SK-N-SH treated with all-trans-retinoic acid at 6 μM for 48 hours (cell line): ENCODE measurements at regions not wholly inside any gene's neighbourhood (a gene's known extent, or its start where the extent isn't known, plus 50 kb on each side); places are given as distances from the start of the nearest gene placed in this dataset.

Experiments
- ATAC-seq: fragments of 200-7000 bp; cut with Tn5 transposase; 3 replicates; pipeline ENCODE4 v1.9.1; 2020; ENCODE audit warnings: mild to moderate bottlenecking, moderate library complexity
- ARNTL ChIP-seq: fragments of 450-650 bp; formaldehyde crosslinking; IDR thresholded peaks from 2 replicates; pipeline ENCODE4 v1.5.0; 2020; ENCODE audit warnings: low read depth, mild to moderate bottlenecking, moderate library complexity, borderline replicate concordance
- BACH2 ChIP-seq: fragments of 250-450 bp; sonication (Bioruptor Pico); IDR thresholded peaks from 2 replicates; pipeline ENCODE4 v1.9.0; 2021; ENCODE audit warnings: mild to moderate bottlenecking, borderline replicate concordance
- CSDC2 ChIP-seq: fragments of 250-450 bp; sonication (Bioruptor Pico); IDR thresholded peaks from 2 replicates; pipeline ENCODE4 v1.5.0; 2020; ENCODE audit warnings: mild to moderate bottlenecking, moderate library complexity
- ESRRG ChIP-seq: fragments of 250-450 bp; sonication (Bioruptor Pico); IDR thresholded peaks from 2 replicates; pipeline ENCODE4 v1.6.1; 2021; ENCODE audit warnings: mild to moderate bottlenecking
- ISL1 ChIP-seq: fragments of 250-450 bp; sonication (Bioruptor Pico); IDR thresholded peaks from 2 replicates; pipeline ENCODE4 v2.1.2; 2022; ENCODE audit warnings: mild to moderate bottlenecking, moderate library complexity
- OSR1 ChIP-seq: fragments of 250-450 bp; sonication (Bioruptor Pico); IDR thresholded peaks from 2 replicates; pipeline ENCODE4 v1.8.0; 2022; ENCODE audit warnings: moderate library complexity, mild to moderate bottlenecking, inconsistent platforms
- PPARA ChIP-seq: fragments of 250-450 bp; sonication (Bioruptor Pico); IDR thresholded peaks from 2 replicates; pipeline ENCODE4 v1.5.0; 2020; ENCODE audit warnings: mild to moderate bottlenecking, borderline replicate concordance
- RARB ChIP-seq: fragments of 250-450 bp; sonication (Bioruptor Pico); IDR thresholded peaks from 2 replicates; pipeline ENCODE4 v1.8.0; 2021; ENCODE audit warnings: mild to moderate bottlenecking, moderate library complexity
- SNAI2 ChIP-seq: fragments of 250-450 bp; sonication (Bioruptor Pico); IDR thresholded peaks from 2 replicates; pipeline ENCODE4 v1.5.0; 2020; ENCODE audit warnings: mild to moderate bottlenecking, moderate library complexity
- TCF4 ChIP-seq: fragments of 250-450 bp; sonication (Bioruptor Pico); IDR thresholded peaks from 2 replicates; pipeline ENCODE4 v1.8.0; 2021; ENCODE audit warnings: mild to moderate bottlenecking, moderate library complexity, borderline replicate concordance
- TOX ChIP-seq: fragments of 250-450 bp; sonication (Bioruptor Pico); IDR thresholded peaks from 2 replicates; pipeline ENCODE4 v1.8.0; 2021; ENCODE audit warnings: mild to moderate bottlenecking, moderate library complexity, borderline replicate concordance
- ZFP3 ChIP-seq: fragments of 250-450 bp; sonication (Bioruptor Pico); IDR thresholded peaks from 2 replicates; pipeline ENCODE4 v1.5.0; 2020; ENCODE audit warnings: mild to moderate bottlenecking, moderate library complexity
- ZFP30 ChIP-seq: fragments of 450-650 bp; formaldehyde crosslinking; IDR thresholded peaks from 2 replicates; pipeline ENCODE4 v1.5.0; 2022; ENCODE audit warnings: mild to moderate bottlenecking, moderate library complexity
- ZNF565 ChIP-seq: fragments of 450-650 bp; formaldehyde crosslinking; conservative IDR thresholded peaks from 2 replicates; pipeline ENCODE4 v1.5.0; 2020; ENCODE audit warnings: low read depth, mild to moderate bottlenecking, moderate library complexity
- ZNF70 ChIP-seq: fragments of 450-650 bp; formaldehyde crosslinking; IDR thresholded peaks from 2 replicates; pipeline ENCODE4 v1.5.0; 2020; ENCODE audit warnings: mild to moderate bottlenecking, moderate library complexity
- TF ChIP-seq, protein P1 (sequence below): fragments of 250-450 bp; sonication (Bioruptor Pico); IDR thresholded peaks from 2 replicates; pipeline ENCODE4 v1.5.0; 2020; ENCODE audit warnings: mild to moderate bottlenecking, moderate library complexity
- TF ChIP-seq, protein P2 (sequence below): fragments of 250-450 bp; sonication (Bioruptor Pico); IDR thresholded peaks from 2 replicates; pipeline ENCODE4 v1.5.1; 2021; ENCODE audit warnings: mild to moderate bottlenecking, moderate library complexity
- TF ChIP-seq, protein P3 (sequence below): fragments of 250-450 bp; sonication (Bioruptor Pico); IDR thresholded peaks from 2 replicates; pipeline ENCODE4 v1.5.1; 2020; ENCODE audit warnings: low read depth, mild to moderate bottlenecking, moderate library complexity
- TF ChIP-seq, protein P4 (sequence below): fragments of 250-450 bp; sonication (Bioruptor Pico); IDR thresholded peaks from 2 replicates; pipeline ENCODE4 v1.8.0; 2020; ENCODE audit warnings: mild to moderate bottlenecking, moderate library complexity, borderline replicate concordance

DNA sequence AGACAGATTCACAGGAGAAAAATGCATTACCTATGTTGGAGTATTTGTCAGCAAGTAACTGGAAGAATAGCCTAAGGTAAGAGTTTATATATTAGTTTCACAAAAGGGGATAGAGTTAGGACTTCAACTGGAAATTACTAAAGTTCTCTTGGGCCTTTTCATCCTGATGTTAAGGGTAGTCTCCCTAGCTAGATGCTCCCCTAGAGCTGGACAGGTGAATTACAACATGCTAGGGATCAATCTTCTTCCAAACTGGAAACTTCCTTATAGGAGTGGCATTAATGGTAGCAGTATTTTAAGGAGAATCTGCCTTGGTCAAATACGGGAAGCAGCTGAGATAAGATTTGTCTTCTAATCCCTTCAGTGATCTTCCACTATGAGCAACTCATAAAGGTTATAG lies 632.8 kb upstream of the RAG2 start (continued):
- TF ChIP-seq, protein P1, sequence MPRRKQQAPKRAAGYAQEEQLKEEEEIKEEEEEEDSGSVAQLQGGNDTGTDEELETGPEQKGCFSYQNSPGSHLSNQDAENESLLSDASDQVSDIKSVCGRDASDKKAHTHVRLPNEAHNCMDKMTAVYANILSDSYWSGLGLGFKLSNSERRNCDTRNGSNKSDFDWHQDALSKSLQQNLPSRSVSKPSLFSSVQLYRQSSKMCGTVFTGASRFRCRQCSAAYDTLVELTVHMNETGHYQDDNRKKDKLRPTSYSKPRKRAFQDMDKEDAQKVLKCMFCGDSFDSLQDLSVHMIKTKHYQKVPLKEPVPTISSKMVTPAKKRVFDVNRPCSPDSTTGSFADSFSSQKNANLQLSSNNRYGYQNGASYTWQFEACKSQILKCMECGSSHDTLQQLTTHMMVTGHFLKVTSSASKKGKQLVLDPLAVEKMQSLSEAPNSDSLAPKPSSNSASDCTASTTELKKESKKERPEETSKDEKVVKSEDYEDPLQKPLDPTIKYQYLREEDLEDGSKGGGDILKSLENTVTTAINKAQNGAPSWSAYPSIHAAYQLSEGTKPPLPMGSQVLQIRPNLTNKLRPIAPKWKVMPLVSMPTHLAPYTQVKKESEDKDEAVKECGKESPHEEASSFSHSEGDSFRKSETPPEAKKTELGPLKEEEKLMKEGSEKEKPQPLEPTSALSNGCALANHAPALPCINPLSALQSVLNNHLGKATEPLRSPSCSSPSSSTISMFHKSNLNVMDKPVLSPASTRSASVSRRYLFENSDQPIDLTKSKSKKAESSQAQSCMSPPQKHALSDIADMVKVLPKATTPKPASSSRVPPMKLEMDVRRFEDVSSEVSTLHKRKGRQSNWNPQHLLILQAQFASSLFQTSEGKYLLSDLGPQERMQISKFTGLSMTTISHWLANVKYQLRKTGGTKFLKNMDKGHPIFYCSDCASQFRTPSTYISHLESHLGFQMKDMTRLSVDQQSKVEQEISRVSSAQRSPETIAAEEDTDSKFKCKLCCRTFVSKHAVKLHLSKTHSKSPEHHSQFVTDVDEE (CRISPR knock-in tag): no peak
- TF ChIP-seq ZFP3 (CRISPR knock-in tag): no peak
- no peak for TF ChIP-seq ARNTL
- TF ChIP-seq ESRRG (CRISPR knock-in tag): no peak

DNA sequence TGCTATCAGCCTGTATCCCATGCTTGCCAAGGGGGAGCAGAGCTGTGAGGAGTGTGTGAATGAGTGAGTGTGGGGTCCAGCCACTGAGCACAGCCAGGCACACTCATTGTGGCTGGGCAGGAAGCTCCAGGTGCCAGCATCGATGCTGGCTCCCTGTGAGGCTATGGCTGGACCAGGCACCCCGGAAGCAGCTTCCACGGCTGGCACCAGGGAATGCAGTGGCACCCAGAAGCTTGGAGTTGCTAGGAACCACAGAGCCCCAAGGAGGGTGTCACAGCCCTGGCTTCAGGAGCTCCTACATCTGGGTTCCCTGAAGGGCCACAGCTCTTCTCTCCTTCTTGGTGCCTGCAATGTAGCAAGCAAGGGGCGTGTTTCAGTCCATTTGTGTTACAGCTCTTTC lies 625.9 kb upstream of the RAG2 start:
- ATAC-seq: no peak
- TF ChIP-seq OSR1 (CRISPR knock-in tag) (no peak), ARNTL (no peak), RARB (no peak), ZNF565 (no peak), ZFP3 (CRISPR knock-in tag) (no peak), ZFP30 (CRISPR knock-in tag) (no peak), TOX (CRISPR knock-in tag) (no peak), BACH2 (CRISPR knock-in tag) (no peak), CSDC2 (no peak)
- TF ChIP-seq, protein P2, sequence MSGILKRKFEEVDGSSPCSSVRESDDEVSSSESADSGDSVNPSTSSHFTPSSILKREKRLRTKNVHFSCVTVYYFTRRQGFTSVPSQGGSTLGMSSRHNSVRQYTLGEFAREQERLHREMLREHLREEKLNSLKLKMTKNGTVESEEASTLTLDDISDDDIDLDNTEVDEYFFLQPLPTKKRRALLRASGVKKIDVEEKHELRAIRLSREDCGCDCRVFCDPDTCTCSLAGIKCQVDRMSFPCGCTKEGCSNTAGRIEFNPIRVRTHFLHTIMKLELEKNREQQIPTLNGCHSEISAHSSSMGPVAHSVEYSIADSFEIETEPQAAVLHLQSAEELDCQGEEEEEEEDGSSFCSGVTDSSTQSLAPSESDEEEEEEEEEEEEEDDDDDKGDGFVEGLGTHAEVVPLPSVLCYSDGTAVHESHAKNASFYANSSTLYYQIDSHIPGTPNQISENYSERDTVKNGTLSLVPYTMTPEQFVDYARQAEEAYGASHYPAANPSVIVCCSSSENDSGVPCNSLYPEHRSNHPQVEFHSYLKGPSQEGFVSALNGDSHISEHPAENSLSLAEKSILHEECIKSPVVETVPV (CRISPR knock-in tag): no peak
- TF ChIP-seq, protein P1 (CRISPR knock-in tag): no peak
- TF ChIP-seq, protein P3, sequence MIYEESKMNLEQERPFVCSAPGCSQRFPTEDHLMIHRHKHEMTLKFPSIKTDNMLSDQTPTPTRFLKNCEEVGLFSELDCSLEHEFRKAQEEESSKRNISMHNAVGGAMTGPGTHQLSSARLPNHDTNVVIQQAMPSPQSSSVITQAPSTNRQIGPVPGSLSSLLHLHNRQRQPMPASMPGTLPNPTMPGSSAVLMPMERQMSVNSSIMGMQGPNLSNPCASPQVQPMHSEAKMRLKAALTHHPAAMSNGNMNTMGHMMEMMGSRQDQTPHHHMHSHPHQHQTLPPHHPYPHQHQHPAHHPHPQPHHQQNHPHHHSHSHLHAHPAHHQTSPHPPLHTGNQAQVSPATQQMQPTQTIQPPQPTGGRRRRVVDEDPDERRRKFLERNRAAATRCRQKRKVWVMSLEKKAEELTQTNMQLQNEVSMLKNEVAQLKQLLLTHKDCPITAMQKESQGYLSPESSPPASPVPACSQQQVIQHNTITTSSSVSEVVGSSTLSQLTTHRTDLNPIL (CRISPR knock-in tag): no peak
- TF ChIP-seq, protein P4, sequence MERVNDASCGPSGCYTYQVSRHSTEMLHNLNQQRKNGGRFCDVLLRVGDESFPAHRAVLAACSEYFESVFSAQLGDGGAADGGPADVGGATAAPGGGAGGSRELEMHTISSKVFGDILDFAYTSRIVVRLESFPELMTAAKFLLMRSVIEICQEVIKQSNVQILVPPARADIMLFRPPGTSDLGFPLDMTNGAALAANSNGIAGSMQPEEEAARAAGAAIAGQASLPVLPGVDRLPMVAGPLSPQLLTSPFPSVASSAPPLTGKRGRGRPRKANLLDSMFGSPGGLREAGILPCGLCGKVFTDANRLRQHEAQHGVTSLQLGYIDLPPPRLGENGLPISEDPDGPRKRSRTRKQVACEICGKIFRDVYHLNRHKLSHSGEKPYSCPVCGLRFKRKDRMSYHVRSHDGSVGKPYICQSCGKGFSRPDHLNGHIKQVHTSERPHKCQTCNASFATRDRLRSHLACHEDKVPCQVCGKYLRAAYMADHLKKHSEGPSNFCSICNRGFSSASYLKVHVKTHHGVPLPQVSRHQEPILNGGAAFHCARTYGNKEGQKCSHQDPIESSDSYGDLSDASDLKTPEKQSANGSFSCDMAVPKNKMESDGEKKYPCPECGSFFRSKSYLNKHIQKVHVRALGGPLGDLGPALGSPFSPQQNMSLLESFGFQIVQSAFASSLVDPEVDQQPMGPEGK (CRISPR knock-in tag): no peak

DNA sequence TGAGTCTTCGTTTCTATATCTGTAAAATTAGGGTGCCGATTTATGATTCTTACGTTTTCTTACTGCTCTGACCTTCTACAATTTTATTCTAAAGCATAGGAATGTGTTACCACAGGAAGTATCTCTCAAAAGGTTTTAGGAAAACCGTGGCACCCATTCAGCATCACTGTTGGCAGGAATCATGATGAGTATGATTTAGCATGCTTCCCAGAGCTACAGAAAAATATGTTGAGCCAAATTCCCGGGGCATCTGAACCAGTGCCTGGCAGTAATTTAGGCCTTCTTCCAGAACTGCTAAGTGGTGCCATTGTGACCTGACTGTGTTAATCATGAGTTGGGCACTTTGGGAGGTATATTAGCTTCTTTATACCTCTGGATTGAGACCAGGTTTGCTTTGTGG lies 605.0 kb upstream of the RAG2 start:
- ATAC-seq: no peak
- TF ChIP-seq BACH2 (CRISPR knock-in tag) (no peak), ZNF565 (no peak), ISL1 (CRISPR knock-in tag) (no peak), RARB (no peak), TCF4 (CRISPR knock-in tag) (no peak), ZFP3 (CRISPR knock-in tag) (no peak), TOX (CRISPR knock-in tag) (no peak), SNAI2 (CRISPR knock-in tag) (no peak), PPARA (CRISPR knock-in tag) (no peak), OSR1 (CRISPR knock-in tag) (no peak), ZNF70 (CRISPR knock-in tag) (no peak), ZFP30 (CRISPR knock-in tag) (no peak)
- TF ChIP-seq, protein P2 (CRISPR knock-in tag): no peak
- TF ChIP-seq, protein P4 (CRISPR knock-in tag): no peak
